GM21423 (cell line): ENCODE measurements at regions not wholly inside any gene's neighbourhood (a gene's known extent, or its start where the extent isn't known, plus 50 kb on each side); places are given as distances from the start of the nearest gene placed in this dataset.

Experiments
- ATAC-seq: cut with Tn5 transposase; IDR thresholded peaks from one replicate; pipeline ENCODE4 v1.9.1; 2021; ENCODE audit warnings: mild to moderate bottlenecking, moderate library complexity; ENCODE audit not compliant: unreplicated experiment

DNA sequence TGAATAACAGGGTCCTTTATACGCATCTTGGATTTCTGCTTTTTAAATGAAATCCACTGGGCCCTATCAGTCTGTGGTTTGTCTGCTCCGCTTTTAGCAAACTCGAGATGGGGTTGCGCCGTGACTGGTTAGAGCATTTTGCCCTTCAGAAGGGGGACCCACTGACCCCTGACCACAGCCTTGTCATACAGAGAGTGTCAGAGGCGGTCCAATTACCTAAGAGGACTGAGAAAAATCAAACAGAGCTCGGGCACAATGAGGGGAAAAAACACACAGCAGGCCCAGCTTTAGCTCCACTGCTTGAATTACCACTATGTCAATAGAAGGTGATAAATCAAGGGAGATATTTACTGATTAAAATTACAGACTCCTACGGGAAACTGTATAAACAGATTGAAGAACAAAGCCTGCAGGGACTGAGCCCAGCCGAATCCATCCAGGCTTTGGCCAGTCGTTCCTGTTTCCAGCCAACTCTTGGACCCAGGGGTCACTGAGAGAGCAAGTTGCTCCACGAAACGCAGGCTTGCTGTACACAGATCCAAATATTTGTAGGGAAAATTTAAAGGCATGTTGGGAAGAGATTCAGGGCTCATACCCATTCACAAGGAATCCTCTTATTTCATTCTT, 131.9 kb upstream of the ZFHX3 start:
- ATAC-seq, result no peak

DNA sequence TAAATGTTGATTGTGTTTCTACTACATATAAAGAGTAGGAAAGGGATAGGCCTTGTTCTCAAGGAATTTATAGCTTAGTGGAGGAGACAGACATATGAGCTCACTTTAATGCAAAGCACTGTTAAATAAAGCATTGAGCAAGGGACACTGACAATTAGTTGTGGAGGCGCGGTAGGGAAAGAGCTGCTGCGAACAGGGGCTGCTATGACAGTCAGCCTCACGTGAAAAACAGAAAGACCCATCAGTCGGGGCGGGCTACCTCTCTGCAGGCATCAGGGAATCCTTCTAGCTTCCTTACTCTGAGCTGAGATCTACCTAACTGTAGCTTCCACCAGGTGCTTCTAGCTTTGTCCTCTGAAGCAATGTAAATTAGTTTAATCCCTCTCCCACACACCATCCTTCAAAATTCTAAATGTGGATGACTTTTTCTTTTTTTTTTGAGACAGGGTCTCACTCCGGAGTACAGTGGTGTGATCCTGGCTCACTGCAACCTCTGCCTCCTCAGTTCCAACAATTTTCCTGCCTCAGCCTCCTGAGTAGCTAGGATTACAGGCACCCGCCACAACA, 129.9 kb upstream of the ZFHX3 start:
- ATAC-seq, result no peak

DNA sequence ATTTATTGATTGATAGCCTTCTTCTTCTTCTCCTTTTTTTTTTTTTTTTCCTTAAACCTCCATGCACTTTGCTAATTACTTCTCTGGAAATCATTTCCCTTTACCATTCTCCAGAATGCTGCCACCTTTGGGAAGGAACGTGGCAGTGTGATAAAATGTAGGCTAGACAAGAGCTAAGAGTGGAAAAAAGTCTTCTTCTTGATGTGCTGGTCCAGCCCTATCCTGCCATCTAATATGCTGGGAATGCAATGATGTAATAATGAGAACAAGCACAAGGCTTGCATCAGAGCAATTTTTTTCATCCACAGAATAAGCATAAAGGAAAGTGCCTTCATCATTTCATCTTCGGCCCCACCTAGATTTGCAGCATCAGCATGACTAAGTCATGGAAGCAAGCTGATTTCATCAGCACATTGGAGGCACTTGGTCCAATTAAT, 128.7 kb upstream of the ZFHX3 start:
- no peak for ATAC-seq

DNA sequence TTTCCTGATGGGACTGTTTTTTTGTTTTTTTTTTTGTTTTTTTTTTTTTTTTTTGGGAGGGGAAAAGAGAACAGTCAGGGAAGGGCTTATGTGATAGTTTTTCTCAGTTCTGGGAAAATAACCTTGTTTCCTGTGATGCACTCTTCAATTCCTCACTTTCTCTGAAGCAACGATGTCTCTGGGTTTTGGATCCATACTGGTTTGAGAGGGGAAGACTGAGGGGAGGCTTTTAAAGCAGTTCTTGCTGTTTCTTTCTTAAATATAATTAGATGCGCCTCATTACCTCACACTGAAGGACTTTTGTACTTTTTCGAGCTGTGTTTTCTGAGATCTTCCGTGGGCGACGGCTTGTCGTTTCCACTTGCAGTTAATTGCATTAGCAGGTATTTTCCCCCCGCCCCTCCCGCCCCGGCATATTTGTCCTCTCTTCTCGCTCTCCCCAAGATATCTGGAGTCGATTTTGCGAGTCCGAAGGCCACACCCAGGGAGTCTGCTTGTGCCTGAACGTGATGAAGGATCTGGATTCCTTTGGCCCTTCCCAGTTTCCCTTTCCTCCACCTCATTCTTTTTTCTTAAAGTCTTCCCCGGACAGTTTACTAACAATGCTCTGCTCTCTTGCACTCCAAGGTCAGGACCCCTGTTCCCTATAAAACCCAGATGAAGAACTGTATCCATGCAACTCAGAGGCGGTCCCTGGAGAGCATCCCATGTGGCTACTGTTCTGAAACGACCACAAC, 125.2 kb upstream of the ZFHX3 start:
- no peak for ATAC-seq

DNA sequence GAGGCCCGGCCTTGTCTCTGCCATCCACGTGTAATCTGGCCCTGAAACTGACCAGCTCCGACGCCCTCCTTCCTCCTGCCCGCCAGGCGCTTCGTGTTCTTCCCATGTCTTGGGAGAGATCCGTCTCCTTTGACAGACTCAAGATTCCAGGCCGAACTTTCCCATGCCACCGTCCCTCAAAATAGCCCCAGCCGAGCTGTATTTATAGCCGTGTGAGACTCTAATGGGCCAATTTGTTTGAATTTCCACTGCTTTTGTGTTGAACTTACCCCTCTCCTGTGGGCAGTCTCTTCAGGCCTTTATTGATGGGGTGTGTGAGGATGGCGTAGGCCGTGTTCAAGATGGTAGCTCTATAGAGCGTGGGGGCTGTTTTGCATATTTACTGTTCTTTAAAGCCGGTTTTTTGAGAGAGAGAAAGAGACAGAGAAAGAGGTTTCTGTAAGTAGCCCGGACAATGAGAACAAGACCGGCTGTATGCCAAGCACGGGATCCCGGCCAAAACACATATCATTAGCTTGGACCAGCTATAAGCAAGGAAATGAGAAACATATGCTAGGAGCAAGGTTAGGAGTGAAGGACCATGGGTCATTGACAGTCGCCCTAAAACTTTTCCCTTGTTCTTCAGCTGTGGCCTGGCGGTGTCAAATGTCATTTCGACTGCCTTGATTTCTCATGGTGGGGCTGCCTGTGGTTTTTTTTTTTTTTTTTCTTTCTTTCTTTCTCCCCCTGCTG, 124.5 kb upstream of the ZFHX3 start:
- no peak for ATAC-seq

DNA sequence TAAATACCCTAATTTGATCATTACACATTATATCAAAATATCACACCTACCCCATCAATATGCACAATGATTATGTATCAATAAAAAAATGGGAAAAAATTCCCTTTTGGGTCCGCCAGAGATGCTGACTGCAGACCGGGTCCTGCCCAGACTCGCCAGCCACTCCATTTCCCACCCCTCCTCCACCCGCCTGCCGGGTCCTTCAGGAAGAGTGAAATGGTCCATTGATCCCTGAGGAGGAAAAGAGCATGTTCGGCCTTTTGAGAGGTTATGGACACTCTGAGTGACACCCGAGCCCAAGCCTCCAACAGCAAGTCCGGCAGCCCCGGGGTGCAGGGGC, 123.9 kb upstream of the ZFHX3 start:
- ATAC-seq, result no peak

DNA sequence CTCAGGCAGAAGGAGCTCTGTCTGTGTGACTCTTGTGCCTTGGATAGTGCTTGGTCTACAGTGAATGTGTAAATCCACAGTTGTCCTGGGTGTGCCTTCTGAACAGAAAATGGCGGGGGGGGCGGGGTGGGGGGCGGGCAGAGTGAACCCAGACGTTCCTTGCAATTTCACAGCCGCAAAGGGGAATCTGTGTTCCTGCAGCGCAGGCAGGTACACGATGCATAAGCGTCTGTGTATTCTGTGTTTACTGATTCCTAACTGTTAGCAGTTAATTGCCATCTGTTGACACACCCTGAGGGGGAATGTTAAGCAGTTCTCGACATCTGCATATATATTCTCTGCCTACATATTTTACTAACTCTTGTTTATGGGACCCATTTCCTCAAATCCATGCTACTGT, 123.5 kb upstream of the ZFHX3 start:
- no peak for ATAC-seq

DNA sequence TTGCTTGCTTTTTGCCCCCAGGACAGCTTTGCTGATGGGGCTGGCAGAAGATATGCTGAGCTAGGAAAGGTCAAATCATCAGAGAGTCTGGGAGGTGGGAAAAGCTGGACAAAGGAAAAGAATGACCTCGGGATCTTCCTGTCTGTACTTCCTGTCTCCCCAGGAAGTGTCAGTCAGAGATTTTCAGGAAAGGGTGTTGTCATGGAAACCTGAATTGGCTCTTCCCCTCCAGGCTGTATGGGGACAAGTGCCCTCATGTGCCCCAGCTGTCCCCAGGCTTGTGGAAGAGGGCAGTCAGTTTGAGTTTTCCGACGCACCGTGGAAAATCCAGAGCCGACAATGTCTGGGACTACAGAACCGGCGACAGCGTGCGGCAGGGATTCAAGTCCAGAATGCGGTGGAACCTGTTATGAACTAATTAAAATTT, 122.7 kb upstream of the ZFHX3 start:
- no peak for ATAC-seq

DNA sequence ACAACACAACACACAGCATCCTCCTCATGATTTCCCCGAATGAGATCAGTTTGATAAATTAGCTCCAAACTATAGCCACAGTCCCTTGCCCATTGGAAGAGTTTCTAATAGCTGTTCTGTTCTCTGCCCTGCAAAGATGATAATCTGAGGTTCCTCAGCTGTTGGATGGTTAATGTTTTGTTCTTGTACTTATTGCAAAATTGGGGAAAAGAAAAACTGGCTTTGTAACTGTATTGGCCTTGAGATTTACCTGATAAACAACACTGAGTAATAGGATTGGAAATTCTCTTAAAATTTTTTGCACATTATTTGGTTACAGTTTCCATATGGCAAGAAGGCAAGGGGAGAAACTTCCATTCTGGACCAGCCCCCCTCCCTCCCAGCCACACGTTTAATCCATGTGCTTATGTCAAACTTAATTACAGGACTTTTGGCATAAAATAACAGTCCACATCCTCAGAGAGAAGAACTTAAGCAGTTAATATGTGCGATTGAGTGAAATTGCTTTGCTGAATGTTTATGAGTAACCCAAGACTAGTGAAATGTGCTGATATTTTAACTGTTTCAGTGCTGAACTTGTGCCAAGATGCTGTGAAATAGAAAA, 119.1 kb upstream of the ZFHX3 start:
- no peak for ATAC-seq

DNA sequence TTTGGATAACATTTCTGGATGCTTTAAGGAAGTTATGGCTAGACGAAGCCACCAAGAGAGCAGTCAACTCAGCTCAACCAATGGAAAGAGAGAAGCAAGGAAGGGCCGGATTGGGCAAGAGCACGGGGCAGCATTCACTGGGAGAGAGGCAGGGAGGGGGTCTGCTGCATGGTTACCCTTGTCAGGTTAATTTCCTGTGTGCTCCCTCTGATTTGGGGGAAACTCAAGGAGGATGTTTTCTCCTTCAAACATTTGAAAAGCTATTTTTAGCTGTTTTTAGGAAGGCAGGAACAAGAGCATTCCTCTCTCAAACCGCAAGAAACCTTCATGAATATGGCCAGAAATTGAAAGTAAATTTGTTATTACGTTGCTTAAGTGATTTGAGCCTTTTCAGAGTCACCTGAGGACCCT, 118.5 kb upstream of the ZFHX3 start:
- ATAC-seq, result no peak

DNA sequence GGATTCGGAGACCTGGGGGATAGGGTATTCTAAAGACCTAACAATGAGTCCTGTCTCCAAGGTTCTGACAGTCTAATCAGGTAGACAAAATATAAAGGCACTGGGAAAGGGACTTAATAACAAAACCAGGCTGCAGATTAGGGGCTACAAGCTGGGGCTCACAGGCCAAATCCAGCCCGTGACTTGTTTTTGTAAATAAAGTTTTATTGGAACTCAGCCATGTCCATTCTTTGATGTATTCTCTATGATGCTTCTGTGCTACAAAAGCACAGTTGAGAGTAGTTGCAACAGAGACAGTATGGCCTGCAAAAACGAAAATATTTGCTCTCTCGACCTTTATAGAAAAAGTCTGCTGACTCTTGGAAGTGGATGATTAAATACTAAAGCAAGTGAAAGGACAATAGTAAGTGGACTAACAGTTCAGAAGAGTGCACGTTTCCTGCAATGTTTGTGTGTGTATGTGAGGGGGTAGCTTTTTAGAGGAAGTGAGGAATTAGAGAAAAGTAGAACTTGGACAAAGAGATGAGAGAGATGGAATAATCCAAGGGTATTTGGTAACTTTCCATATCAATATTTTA, 115.4 kb upstream of the ZFHX3 start:
- no peak for ATAC-seq

DNA sequence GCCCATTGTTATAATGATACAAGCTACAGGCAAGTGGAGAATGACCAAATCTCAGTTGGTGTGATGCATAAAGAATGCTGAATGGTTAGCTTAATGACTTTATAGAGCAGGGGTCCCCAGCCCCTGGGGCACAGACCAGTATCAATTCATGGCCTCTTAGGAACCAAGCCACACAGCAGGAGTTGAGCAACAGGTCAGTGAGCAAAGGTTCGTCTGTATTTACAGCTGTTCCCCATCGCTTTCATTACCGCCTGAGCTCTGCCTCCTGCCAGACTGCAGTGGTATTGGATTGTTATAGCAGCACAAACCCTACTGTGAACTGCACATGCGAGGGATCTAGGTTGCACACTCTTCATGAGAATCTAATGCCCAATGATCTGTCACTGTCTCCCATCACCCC, 114.0 kb upstream of the ZFHX3 start:
- no peak for ATAC-seq

DNA sequence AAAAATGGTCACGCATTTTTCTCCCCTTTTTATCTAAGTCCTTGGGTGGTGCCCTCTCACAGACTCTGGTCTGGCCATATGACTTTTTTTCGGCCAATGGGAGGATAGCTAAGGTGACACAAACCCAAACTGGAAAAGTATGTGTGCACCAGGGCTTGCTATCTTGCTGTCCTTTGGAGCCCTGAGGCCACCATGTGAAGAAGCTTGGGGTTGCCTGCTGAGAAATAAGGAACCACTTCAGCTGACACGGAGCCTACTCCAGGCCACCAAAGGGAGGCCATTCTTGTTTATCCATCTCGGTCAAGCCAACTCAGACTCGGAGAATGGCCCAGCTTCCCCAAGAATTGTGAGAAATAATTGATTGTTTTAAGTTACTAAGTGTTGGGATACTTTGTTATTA, 111.4 kb upstream of the ZFHX3 start:
- no peak for ATAC-seq

DNA sequence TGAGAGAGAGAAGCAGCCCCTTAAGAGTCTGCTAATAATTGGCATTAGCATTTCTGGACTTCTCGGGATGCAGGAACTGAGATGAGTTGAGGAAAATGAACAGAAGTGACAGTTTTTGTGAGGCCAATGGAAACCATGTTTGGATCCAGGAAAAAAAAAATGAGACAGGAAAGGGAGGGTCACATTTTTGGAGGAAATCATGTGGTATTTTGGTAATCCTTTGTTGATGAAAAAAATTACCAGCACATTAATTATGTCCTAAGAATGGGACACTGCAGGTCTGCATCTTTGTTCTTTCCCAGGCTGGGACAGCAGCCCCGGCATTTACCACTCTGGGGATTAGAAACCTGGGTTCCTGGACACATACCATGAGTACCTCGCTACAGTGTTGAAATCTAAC, 109.9 kb upstream of the ZFHX3 start:
- no peak for ATAC-seq

DNA sequence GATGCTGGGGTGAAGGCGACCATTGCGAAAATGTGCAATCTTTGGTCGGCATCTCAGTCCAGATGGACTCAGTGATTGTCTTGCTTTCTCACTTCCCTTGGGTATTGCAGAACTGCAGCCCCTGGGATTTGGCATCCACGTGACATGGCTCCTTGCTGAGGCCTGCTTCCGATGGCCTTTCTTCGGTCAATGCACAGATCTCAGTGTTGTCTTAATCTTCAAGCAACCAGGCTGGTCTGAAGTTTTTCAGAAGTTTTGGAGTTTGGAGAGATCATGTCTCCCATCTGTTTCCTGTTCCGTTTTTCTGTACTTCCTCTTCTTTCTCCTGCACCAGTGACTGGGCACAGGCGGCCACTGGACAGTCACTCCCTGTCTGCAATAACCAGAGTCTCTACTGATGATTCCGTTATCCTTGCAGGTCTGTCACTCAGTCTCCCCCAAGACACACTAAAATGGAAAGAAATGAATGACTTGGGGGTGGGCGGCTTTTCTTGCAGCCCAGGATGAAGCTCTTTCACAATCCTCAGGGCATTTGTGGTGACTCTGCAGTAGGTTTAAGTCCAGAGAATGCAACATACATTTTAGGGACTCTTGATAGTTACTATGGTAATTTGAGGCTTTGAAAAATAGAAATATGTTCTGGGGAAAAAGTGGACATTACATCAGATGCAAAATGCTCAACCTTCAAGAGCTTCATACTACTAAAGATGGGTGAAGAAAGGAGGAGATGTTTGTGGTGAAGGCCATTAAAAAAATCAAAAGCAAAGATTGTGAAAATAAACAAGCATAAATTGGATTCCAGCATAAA, 106.3 kb upstream of the ZFHX3 start:
- no peak for ATAC-seq

DNA sequence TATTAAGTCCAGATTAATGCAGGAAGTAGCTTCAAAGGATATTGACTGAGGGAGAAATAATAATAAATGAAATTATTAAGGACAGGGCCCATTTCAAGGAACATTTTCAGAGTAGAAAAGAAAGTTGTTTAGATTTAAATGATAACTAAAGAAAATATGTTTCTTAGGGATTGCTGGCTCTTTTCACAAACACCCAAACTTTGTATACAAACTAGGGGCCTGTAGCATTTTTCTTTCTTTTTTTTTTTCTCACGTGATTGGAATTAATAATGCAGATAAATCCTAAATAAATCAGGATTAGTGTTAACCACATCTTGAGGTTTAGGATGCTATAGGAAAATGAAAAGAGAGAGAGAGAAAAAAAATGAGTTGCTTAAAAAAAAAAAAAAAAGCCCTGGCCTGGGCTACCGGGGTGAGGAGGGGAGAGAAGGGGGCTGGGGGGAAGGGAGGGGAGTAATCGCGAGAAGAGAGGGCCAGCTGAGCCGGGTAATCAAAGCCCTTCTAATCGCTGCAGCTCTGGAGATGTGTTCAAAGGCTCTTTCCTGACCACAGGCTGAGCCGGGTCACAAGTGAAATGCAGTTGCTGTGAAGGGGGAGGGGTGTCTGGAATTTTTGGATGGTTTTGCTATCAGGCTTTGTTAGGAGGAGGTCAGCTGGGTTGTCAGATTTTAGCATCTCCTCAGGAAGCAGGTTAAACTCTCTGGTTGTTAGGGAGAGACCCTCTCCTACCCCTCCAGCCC, 104.6 kb upstream of the ZFHX3 start:
- no peak for ATAC-seq

DNA sequence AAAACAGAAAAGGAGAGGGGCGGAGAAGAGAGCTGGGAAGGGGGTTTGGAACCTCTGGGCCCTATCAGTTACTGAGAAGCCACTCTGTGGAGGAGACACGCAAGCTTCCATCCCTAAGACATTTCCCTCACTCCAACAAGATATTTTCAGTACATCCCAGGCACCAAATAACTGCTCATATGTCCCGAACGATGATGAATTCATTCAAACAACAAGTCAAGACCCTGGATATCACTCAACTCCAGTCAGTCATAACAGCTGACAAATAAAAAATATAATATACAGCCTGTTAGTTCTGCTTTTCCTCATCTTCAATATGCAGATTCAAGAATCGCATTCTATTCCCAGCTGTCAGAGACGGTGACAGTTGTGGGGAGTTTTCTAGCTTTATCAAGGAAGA, 104.0 kb upstream of the ZFHX3 start:
- ATAC-seq, result no peak

DNA sequence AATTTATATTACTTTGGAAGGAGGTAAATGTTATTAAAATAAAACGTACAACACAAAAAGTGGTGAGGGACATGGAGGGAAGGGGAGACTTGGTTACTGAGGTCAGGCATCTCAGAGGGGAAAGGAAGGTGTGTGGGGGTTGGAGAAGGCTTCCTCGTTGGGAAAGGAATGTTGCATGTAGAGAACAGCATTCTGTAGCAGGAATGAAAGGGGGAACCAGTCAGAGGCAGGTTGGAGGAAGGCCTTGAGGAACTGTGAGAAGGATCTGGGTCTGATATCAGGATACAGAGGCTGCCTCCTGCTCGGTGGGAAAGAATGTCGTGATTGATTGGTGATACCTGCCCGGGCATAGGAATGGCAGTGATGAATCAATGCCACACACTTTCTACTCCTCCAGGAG, 103.3 kb upstream of the ZFHX3 start:
- ATAC-seq, result no peak

DNA sequence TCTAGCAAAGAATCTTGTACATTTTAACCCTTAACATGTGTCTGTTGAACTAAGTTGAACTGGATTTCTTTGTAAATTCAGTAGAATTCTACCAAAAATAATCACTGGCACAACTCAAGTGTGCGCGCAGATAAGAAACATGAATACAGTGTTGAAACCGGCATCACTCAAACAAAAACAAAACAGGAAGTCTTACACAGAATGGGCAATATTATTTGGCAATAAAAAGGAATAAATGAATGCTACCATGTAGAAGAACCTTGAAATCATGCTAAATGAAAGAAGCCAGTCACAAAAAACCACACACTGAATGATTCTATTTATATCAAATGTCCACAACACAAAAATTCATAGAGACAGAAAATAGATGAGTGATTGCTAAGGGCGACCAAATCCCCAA, 102.9 kb upstream of the ZFHX3 start:
- no peak for ATAC-seq

DNA sequence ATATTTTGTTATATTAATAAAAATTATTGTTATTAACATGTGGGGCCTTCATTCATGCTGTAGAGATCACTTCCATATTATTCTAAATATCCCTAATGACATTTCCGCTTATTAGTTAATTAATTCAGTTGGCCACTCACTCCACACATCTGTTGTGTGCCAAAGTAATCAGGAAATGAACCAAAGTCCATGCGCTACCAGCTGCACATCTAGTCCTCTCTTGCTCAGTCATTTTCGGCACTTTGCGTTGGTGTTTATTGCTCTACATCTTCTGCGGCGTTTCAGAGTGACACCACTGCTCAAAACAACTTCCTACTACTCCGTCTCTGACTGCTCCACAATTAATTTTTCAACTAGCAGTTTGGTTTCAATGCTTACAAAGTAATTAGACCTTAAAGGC, 101.4 kb upstream of the ZFHX3 start:
- ATAC-seq, result no peak
